ENCODE measurements at regions not wholly inside any gene's neighbourhood (a gene's known extent, or its start where the extent isn't known, plus 50 kb on each side); places are given as distances from the start of the nearest gene placed in this dataset.

- no peak for DNase-seq
Measured at GRCh38 chr16:72226136-72226535, 54.2 kb upstream of the PMFBP1 start.

GRCh38 chr16:72224260-72224768 lies 52.4 kb upstream of the PMFBP1 start:
- DNase-seq = no peak

GRCh38 chr16:72222503-72222902 lies 50.5 kb upstream of the PMFBP1 start:
- no peak for DNase-seq

Data from anterior cingulate cortex (tissue), 58 donors.